ENCODE measurements at regions not wholly inside any gene's neighbourhood (a gene's known extent, or its start where the extent isn't known, plus 50 kb on each side); places are given as distances from the start of the nearest gene placed in this dataset.
A peak's percentile ranks its signal among the peaks of the same experiment; 100 is the strongest.

DNA sequence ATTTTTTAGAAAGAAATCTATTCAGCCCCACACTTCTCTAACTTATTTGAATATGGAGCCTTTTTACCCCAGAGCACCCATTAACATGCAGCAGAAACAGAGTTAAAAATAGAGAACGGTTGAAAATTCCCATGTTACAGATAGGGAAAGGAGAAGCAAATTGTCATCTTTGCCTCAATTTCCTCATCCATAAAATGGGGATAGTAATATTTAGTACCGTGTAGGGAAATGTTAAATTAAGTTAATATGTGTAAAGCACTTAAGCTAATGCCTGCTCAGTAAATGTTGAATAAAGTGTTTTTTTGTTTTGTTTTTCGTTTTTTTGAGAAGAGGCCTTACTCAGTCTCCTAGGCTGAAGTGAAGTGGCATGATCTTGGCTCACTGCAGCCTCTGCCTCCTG lies 50.3 kb downstream of the NAV1 start:
- H3K27me3 ChIP-seq = no peaks in the 10 kb centered on the region
- no peaks in the 10 kb centered on the region for H3K9me3 ChIP-seq
- no peaks in the 10 kb centered on the region for H3K36me3 ChIP-seq
- DNase-seq (no peak), ATAC-seq (no peak)
- intact Hi-C loops (cut with DNase I; ENCODE audit: low total_unique reads) (no loop called here), in situ Hi-C loops (cut with MboI; ENCODE audit: low sequenced_read_pairs in 4 of 4) (no loop called here)
- peaks cover 5 to 11% of the 10 kb centered on the region in 2 donors for H3K4me1 ChIP-seq
- H3K27ac ChIP-seq = no peak overlapping the region
- no peak overlapping the region for H3K4me3 ChIP-seq
- TF ChIP-seq, protein P1, sequence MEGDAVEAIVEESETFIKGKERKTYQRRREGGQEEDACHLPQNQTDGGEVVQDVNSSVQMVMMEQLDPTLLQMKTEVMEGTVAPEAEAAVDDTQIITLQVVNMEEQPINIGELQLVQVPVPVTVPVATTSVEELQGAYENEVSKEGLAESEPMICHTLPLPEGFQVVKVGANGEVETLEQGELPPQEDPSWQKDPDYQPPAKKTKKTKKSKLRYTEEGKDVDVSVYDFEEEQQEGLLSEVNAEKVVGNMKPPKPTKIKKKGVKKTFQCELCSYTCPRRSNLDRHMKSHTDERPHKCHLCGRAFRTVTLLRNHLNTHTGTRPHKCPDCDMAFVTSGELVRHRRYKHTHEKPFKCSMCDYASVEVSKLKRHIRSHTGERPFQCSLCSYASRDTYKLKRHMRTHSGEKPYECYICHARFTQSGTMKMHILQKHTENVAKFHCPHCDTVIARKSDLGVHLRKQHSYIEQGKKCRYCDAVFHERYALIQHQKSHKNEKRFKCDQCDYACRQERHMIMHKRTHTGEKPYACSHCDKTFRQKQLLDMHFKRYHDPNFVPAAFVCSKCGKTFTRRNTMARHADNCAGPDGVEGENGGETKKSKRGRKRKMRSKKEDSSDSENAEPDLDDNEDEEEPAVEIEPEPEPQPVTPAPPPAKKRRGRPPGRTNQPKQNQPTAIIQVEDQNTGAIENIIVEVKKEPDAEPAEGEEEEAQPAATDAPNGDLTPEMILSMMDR (IDR thresholded peaks at IDR 0.05 in 4 of 5, conservative IDR thresholded peaks at IDR 0.05 in 1 of 5) = no peak

DNA sequence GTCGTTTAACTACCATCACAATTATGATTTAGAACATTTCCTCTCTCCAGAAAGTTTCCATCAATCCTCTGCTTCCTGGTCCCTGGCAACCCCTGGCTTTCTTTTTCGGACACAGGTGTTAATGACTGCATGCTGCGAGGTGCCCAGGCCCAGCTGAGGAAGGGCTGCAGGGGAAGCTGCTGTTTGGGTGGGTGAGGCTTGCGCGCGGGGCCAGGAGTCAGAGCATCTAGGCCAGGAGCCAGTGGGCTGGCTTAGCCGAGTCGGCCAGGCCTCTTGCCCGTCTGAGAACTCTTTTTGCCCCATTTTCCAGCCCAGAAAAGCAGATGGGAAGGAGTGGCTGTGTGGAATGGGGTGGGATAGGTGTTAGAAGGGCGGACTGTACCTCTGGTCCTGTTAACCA lies 51.5 kb downstream of the NAV1 start:
- Histone ChIP-seq H3K4me1 (peaks cover 5% of the 10 kb centered on the region in 2 donors), H3K27me3 (no peaks in the 10 kb centered on the region), H3K9me3 (no peaks in the 10 kb centered on the region), H3K4me3 (no peak overlapping the region), H3K27ac (no peak overlapping the region), H3K36me3 (no peaks in the 10 kb centered on the region)
- TF ChIP-seq, protein P1 (IDR thresholded peaks at IDR 0.05 in 4 of 5, conservative IDR thresholded peaks at IDR 0.05 in 1 of 5) = no peak
- TF ChIP-seq POLR2A (IDR thresholded peaks at IDR 0.05) = no peak
- no peak for DNase-seq
- in situ Hi-C loops (cut with MboI; ENCODE audit: low sequenced_read_pairs in 4 of 4) (no loop called here), intact Hi-C loops (cut with DNase I; ENCODE audit: low total_unique reads) (no loop called here)
- no peak for ATAC-seq

DNA sequence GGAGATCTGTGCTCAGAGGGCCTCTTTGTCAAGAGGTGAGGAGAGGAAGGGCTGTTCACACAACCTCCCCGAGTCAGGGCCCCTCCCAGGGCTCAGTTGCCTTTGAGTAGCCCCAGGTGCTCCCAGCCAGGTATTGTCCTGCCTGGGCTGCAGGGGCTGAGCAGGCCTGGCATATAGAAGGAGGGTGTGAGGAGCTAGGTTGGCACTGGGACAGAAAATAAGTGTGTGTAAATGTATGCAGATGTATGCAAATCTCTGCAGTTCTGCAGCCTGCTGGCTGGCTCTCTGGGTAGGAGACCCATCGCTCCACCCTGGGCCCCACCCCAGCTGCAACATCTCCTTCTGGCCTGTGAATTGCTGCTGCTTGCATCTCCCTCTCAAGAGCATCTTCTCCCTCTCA lies 52.4 kb downstream of the NAV1 start:
- ATAC-seq (no peak), DNase-seq (no peak)
- Histone ChIP-seq H3K9me3 (no peaks in the 10 kb centered on the region), H3K4me1 (peaks cover 4 to 5% of the 10 kb centered on the region in 2 donors), H3K27me3 (no peaks in the 10 kb centered on the region), H3K27ac (no peak overlapping the region), H3K36me3 (no peaks in the 10 kb centered on the region), H3K4me3 (no peak overlapping the region)
- TF ChIP-seq POLR2A (IDR thresholded peaks at IDR 0.05) = no peak
- TF ChIP-seq, protein P1 (IDR thresholded peaks at IDR 0.05 in 4 of 5, conservative IDR thresholded peaks at IDR 0.05 in 1 of 5) = no peak
- in situ Hi-C loops (cut with MboI; ENCODE audit: low sequenced_read_pairs in 4 of 4) (no loop called here), intact Hi-C loops (cut with DNase I; ENCODE audit: low total_unique reads) (no loop called here)

DNA sequence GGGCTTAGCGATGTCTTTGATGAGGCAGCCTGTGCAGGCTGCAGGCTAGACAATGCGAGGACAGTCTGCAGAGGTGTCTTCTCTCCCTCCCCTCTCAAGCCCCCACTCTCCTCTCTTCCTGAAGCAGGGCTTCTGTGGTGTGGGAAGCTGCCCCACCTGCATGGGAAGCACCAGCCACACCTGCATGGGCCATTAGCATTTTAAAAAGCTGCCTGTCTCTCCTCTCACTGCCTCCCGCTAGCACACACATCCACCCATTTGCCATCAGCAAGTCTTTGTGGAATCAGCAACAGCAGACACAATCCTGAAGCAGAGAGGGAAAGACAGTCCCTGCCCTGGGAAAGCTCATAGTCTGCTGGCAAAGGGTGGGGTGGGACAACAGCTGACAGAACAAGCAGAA lies 53.1 kb downstream of the NAV1 start:
- H3K27ac ChIP-seq = no peak overlapping the region
- no peaks in the 10 kb centered on the region for H3K36me3 ChIP-seq
- no peak for TF ChIP-seq POLR2A (IDR thresholded peaks at IDR 0.05)
- ATAC-seq (no peak), DNase-seq (no peak)
- peaks cover 4 to 5% of the 10 kb centered on the region in 2 donors for H3K4me1 ChIP-seq
- H3K27me3 ChIP-seq = no peaks in the 10 kb centered on the region
- intact Hi-C loops (cut with DNase I; ENCODE audit: low total_unique reads) = no loop called here
- no peak overlapping the region for H3K4me3 ChIP-seq
- H3K9me3 ChIP-seq = no peaks in the 10 kb centered on the region
- in situ Hi-C loops (cut with MboI; ENCODE audit: low sequenced_read_pairs in 4 of 4) = no loop called here

DNA sequence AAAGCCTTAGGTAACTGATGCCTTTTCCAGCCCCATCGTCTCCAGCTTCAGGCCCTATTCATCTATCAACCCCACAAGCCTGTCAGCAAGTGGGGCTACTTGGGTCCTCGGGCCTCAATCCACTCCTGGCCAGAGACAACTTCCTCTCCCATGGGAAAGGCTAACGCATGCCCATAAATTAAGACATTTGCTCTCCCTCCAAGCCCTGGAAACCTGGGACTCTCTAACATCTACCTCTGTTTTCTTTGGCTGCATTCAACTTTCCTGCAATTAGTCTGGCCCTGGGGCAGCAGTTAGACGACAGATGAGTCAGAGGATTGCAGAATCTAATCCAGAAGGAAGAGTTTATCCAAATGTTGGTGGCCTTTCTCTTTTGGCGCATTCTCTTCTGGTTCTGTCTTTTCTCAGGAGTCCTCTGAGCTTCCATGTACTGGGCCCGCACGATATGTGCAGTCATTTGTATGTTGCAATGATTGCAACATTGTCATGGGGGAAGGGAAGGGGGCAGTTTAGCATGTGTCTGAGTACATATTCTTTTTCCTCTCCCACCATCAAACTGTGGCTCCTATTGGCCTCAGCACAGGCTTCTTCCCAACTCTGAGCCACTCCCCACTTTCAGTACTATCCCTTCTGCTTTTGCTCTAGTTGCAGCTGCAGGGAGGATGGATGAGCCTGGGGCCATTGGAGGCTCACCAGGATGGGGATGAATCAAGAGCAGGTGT lies 54.4 kb downstream of the NAV1 start:
- H3K36me3 ChIP-seq = no peaks in the 10 kb centered on the region
- H3K4me1 ChIP-seq = peaks cover 7 to 10% of the 10 kb centered on the region in 2 donors
- H3K4me3 ChIP-seq = no peak overlapping the region
- no peak for TF ChIP-seq POLR2A (IDR thresholded peaks at IDR 0.05)
- TF ChIP-seq, protein P1 (IDR thresholded peaks at IDR 0.05 in 4 of 5, conservative IDR thresholded peaks at IDR 0.05 in 1 of 5) = no peak
- intact Hi-C loops (cut with DNase I; ENCODE audit: low total_unique reads) = no loop called here
- peak overlapping the region in 2 of 4 donors; percentile 43 to 49 for H3K27ac ChIP-seq
- no peaks in the 10 kb centered on the region for H3K9me3 ChIP-seq
- ATAC-seq = peak; percentile 81 to 87
- no peaks in the 10 kb centered on the region for H3K27me3 ChIP-seq
- DNase-seq = peak; percentile 35 to 76
- in situ Hi-C loops (cut with MboI; ENCODE audit: low sequenced_read_pairs in 4 of 4) = no loop called here
